ENCODE measurements at regions not wholly inside any gene's neighbourhood (a gene's known extent, or its start where the extent isn't known, plus 50 kb on each side); places are given as distances from the start of the nearest gene placed in this dataset.

DNA sequence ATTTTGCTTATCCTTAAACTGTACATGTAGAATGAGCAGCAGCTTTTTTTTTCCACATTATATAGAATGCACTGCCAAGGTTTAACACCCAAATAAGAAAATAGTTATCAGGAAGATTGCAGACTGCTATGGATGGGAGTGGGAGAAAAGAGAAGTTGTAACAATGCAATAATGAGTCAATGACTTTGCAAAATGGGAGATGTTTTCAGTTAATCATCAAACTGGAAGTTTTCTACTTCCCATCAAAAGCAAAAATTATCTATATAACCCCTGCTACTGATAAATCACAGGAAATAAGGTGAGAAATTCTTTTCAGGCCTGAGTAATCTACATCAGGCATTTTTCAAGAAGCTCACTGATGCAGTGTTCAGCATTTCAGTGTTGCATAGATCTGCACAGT is 309.1 kb downstream of the GXYLT1 start:
- peaks cover 2% of the 10 kb centered on the region for H3K27me3 Mint-ChIP-seq
- no peaks in the 10 kb centered on the region for H3K36me3 Mint-ChIP-seq
- H3K4me3 Mint-ChIP-seq = no peak overlapping the region
- H3K4me1 Mint-ChIP-seq (ENCODE audit: low read depth) = no peaks in the 10 kb centered on the region
- no peak overlapping the region for H3K27ac Mint-ChIP-seq
- H3K9me3 Mint-ChIP-seq (ENCODE audit: low read depth) = no peaks in the 10 kb centered on the region

DNA sequence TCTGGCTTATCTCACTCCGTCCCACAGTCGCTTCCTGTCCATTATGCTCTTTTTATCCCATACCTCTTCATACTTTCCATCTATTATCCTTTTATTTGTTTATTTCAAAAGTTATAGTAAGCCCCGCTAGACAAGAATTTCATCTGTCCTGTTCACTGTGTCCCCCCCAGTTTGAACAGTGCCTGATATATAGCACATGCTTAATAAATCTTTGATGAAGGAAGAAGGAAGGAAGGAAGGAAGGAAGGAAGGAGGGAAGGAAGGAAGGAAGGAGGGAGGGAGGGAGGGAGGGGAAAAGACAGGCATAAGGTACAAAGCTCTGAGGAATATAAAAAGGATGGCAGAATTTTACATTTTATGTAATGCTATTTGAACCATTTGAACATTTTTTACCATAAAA is 324.7 kb downstream of the GXYLT1 start:
- no peak overlapping the region for H3K4me3 Mint-ChIP-seq
- H3K36me3 Mint-ChIP-seq = no peaks in the 10 kb centered on the region

DNA sequence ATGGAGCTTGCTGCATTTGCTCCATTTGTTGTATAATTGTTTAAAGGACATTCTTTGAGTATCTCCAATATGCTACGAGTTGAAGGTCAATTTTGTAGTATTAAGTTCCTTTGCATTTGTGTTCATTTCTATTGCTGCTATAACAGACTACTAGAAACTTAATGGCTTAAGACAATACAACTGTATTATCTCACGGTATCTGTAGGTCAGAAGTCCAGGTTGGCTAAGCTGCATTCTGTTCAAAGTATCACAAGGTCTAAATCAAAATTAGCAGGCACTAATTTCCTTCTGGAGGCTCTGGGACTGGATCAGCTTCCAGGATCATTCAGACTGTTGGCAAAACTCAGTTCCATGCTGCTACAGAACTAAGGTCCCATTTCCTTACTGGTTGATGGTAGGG is 340.6 kb downstream of the GXYLT1 start:
- Mint-ChIP-seq H3K36me3 (no peaks in the 10 kb centered on the region), H3K27ac (no peak overlapping the region), H3K9me3 (ENCODE audit: low read depth) (no peaks in the 10 kb centered on the region), H3K27me3 (peaks cover 3% of the 10 kb centered on the region), H3K4me1 (ENCODE audit: low read depth) (no peaks in the 10 kb centered on the region), H3K4me3 (no peak overlapping the region)

More for the DNA sequence above, 324.7 kb downstream of the GXYLT1 start:
- no peaks in the 10 kb centered on the region for H3K4me1 Mint-ChIP-seq (ENCODE audit: low read depth)
- peaks cover 2% of the 10 kb centered on the region for H3K27me3 Mint-ChIP-seq
- no peak overlapping the region for H3K27ac Mint-ChIP-seq
- no peaks in the 10 kb centered on the region for H3K9me3 Mint-ChIP-seq (ENCODE audit: low read depth)

DNA sequence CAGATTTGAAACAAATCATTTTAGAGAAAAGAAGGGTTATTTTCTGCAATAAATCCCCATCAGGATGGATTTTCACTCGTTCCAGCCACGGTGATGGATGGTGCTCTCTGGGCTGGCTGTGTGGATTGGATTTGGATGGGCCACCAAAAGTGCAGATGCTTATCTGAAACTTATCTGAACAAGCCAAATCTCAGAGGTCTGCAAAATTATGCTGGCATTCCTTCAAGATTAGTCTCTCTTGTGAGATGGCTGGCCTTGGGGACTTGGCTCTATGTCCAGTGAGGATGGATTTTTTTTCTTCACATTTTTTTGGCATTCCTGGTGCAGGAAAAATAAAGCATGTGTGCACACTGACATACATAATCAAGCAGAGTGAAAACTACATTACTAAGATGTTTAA is 341.9 kb downstream of the GXYLT1 start:
- H3K27ac Mint-ChIP-seq = no peak overlapping the region
- H3K9me3 Mint-ChIP-seq (ENCODE audit: low read depth) = no peaks in the 10 kb centered on the region
- peaks cover 3% of the 10 kb centered on the region for H3K27me3 Mint-ChIP-seq
- no peak overlapping the region for H3K4me3 Mint-ChIP-seq
- H3K36me3 Mint-ChIP-seq = no peaks in the 10 kb centered on the region
- no peaks in the 10 kb centered on the region for H3K4me1 Mint-ChIP-seq (ENCODE audit: low read depth)

DNA sequence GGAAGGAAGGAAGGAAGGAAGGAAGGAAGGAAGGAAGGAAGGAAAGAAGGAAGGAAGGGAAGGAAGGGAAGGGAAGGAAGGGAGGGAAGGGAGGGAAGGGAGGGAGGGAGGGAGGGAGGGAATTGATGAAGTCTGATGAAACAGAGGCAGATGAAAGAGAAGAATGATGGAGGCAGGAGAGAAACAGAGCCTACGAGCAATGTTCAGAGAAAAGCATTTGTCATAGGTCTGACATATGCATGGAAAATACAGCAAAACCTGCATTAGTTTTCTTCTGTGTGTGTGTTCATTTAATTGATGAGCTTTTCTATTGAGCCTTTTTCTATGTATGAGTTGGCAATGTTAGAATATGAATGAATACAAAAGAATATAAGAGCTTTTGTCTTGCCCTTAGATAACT is 343.4 kb downstream of the GXYLT1 start:
- Mint-ChIP-seq H3K36me3 (no peaks in the 10 kb centered on the region), H3K27me3 (peaks cover 3% of the 10 kb centered on the region), H3K27ac (no peak overlapping the region), H3K4me3 (no peak overlapping the region), H3K9me3 (ENCODE audit: low read depth) (no peaks in the 10 kb centered on the region), H3K4me1 (ENCODE audit: low read depth) (no peaks in the 10 kb centered on the region)

DNA sequence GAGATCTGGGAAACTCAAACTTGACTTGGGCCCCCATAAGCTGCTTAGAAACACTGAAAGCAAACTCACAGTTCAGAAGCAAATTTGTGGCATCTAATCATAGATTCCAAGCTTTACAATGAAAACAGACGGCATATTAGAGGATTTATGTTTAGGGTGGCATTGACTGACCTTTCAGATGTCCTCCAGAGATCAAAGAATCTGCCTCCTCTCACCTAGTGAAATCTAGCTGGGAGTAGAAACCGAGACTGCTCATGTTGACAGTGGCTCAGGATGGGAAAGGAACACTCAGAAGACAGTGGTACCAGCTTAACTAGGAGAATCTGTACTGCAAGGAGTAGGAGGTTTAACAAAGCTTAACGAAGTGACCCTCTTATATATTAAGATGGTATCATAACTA is 345.0 kb downstream of the GXYLT1 start:
- Mint-ChIP-seq H3K36me3 (no peaks in the 10 kb centered on the region), H3K9me3 (ENCODE audit: low read depth) (no peaks in the 10 kb centered on the region), H3K27me3 (peaks cover 3% of the 10 kb centered on the region), H3K4me1 (ENCODE audit: low read depth) (no peaks in the 10 kb centered on the region), H3K4me3 (no peak overlapping the region), H3K27ac (no peak overlapping the region)

DNA sequence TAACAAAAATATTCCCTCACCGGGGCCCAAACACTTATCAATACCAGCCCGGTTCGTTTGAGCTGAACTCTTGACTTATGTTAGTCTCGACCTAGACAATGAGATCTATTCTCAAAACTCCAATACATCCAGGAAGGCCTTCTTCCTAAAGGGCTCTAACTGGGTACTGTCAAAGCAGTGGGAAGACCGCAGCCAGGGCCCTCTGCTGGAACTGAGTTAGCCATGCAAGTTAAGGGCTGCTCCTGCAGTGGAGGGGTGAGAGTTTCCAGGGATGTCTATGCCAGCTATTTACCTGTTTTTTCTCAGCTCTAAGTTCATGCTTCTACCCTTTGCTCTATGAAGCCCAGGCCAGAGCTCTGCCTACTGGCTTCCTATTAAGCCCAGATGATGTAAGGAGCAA is 348.8 kb downstream of the GXYLT1 start:
- H3K4me3 Mint-ChIP-seq = no peak overlapping the region
- H3K9me3 Mint-ChIP-seq (ENCODE audit: low read depth) = no peaks in the 10 kb centered on the region
- no peaks in the 10 kb centered on the region for H3K4me1 Mint-ChIP-seq (ENCODE audit: low read depth)
- H3K36me3 Mint-ChIP-seq = no peaks in the 10 kb centered on the region
- H3K27ac Mint-ChIP-seq = no peak overlapping the region
- peaks cover 3% of the 10 kb centered on the region for H3K27me3 Mint-ChIP-seq

DNA sequence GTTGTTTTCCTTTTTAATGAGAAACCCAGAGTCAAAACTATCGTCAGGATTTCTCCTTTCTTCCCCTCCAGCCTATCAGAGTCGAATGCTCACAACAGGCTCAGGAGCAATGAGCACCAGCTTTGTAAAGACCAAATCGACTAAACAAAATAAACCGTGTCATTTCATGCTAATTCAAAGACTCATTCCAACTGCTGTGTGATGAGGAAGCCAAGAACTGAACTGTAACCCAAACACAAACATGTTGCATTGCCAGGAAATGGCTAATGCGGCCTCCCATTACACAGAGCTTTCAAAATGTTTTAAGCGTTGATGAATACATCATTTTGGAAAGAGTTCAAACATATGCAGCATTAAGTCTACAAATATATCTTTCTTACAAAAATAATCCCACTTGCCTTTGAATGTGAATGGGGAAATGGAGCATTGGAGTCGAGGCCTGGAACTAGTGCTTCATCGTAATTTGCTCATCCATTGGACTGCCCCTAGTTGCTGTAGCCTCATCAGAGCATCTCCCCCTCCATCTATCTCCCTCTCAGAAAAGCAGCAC is 349.5 kb downstream of the GXYLT1 start:
- Mint-ChIP-seq H3K4me3 (no peak overlapping the region), H3K27me3 (no peaks in the 10 kb centered on the region), H3K9me3 (ENCODE audit: low read depth) (no peaks in the 10 kb centered on the region), H3K36me3 (no peaks in the 10 kb centered on the region), H3K4me1 (ENCODE audit: low read depth) (no peaks in the 10 kb centered on the region), H3K27ac (no peak overlapping the region)

DNA sequence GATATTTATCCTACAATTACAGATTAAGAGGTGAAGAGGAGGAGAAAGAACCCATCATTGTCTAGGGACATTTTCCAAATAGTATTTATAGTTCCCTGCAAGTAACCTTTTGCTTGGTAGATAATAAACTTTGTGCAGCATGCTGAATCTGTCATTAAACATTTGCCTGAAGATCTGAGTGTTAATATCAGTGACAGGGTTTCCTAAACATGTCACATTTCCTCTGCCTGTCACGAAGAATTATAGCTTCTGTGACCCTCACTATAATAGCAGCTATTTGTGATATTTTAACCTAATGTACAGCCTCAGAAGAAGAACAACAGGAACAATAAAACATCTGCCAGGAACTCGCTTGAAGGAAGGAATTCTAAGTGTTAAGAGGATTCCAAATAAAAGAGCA is 350.3 kb downstream of the GXYLT1 start:
- no peaks in the 10 kb centered on the region for H3K36me3 Mint-ChIP-seq
- no peaks in the 10 kb centered on the region for H3K4me1 Mint-ChIP-seq (ENCODE audit: low read depth)
- H3K9me3 Mint-ChIP-seq (ENCODE audit: low read depth) = no peaks in the 10 kb centered on the region
- H3K27me3 Mint-ChIP-seq = peaks cover 2% of the 10 kb centered on the region
- H3K4me3 Mint-ChIP-seq = no peak overlapping the region
- H3K27ac Mint-ChIP-seq = no peak overlapping the region

DNA sequence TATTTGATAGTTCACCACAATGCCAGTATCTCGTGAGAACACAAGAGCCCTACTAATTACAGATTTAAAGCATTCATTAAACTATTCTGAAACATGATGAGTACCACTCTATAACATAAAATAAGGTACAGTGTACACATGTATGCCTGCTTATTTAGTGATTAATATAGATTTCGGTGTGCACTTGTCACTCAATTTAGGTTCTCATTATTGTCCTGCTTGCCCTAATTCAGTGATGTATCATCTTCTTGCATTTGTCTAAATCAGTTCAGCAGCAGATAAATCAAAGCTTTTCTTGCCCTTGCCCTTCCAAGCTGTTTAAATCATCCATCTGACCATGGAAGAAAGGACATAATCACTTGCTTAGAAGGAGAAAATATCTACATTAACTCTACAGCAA is 359.7 kb downstream of the GXYLT1 start:
- Mint-ChIP-seq H3K4me3 (no peak overlapping the region), H3K9me3 (ENCODE audit: low read depth) (no peaks in the 10 kb centered on the region), H3K36me3 (no peaks in the 10 kb centered on the region), H3K27me3 (peaks cover 2% of the 10 kb centered on the region), H3K4me1 (ENCODE audit: low read depth) (no peaks in the 10 kb centered on the region), H3K27ac (no peak overlapping the region)

DNA sequence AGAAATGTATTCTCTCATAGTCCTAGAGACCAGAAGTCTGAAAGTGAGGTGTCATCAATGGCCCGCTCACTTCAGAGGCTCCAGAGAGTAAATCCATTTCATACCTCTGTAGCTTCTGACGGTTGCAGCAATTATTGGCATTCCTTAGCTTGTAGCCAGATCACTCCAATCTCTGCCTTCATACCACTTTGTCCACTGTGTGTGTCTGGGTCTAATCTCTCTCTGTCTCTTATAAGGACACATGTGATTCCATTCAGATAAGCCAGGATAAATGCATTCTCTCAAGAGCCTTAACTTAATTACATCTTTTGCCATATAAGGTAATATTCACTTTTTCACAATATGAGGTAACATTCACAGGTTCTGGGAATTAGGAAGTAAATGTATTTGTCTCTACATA is 365.7 kb downstream of the GXYLT1 start:
- Mint-ChIP-seq H3K4me1 (ENCODE audit: low read depth) (no peaks in the 10 kb centered on the region), H3K27me3 (no peaks in the 10 kb centered on the region), H3K9me3 (ENCODE audit: low read depth) (no peaks in the 10 kb centered on the region), H3K36me3 (no peaks in the 10 kb centered on the region), H3K27ac (no peak overlapping the region), H3K4me3 (no peak overlapping the region)

DNA sequence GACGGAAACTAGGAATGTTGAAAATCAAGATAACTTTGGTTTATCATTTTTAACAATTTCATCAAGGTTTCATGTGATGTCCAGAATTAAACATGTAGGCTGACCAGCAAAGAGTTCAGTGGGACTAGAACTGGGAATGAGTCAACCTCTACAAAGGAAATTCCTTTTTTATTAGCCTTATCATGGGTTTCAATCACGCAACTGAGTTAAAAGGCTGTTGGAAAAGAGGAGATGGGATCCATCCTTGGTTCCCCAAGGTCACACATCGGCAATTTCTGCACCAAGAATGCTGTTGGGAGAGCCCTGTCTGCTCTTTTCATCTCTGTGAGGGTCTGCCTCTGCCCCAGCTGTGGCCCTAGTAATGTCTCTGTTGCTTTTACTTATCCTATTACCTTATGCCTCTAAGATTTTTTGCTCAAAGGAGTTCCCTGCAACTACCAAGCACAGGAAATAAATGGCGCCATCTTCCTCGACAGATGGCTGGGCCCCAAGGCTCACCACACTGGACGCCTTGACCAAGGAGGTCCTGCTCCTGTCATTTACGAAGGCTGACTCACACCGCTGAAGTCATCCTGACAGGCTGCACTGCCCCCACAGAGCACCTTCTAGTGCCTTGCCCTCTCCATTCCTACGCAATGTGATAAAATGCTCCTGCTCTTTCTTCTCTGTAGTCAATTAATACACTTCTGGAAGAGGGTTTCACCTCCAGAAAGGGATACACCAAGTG is 367.4 kb downstream of the GXYLT1 start:
- no peaks in the 10 kb centered on the region for H3K9me3 Mint-ChIP-seq (ENCODE audit: low read depth)
- no peaks in the 10 kb centered on the region for H3K36me3 Mint-ChIP-seq
- no peak overlapping the region for H3K4me3 Mint-ChIP-seq
- no peaks in the 10 kb centered on the region for H3K27me3 Mint-ChIP-seq
- H3K27ac Mint-ChIP-seq = no peak overlapping the region
- no peaks in the 10 kb centered on the region for H3K4me1 Mint-ChIP-seq (ENCODE audit: low read depth)

DNA sequence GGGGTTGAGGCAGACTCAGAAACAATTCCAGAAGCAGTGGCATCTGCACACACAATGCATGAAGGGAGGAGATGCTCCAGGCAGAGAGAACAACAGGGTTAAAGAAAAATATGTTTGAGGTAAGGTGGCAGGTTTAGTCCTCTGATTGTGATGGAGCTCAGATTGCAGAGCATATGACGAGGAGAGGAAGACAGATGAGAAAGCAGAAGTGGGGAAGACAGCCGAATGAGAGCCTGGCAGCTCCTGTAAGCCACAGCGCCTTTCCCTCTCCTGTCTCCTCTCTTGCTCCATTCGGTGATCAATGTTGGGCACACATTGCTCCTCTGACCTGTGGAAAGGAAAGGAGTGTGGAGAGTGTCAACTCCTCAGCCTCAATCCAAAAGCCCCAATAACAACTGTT is 372.2 kb downstream of the GXYLT1 start:
- H3K4me3 Mint-ChIP-seq = no peak overlapping the region
- no peaks in the 10 kb centered on the region for H3K9me3 Mint-ChIP-seq (ENCODE audit: low read depth)
- H3K27ac Mint-ChIP-seq = no peak overlapping the region
- no peaks in the 10 kb centered on the region for H3K27me3 Mint-ChIP-seq
- H3K36me3 Mint-ChIP-seq = no peaks in the 10 kb centered on the region
- no peaks in the 10 kb centered on the region for H3K4me1 Mint-ChIP-seq (ENCODE audit: low read depth)

DNA sequence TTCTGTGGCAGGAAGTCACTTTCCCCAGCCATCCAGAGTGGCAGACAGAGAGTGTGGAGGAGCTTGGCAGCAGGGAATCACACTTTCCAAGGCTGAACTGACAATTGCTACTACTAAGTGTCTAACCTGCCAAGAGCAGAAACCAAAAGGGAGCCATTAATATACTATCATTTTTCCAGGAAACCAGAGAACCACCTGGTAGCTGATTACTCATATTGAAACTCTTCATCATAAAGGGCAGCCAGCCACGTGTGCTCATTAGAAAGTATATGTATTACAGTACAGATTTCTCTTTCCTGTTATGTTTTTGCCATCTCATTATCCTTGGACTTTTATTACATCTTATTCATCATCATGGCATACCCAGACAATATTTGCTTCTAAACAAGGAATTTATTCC is 374.9 kb downstream of the GXYLT1 start:
- Mint-ChIP-seq H3K27me3 (no peaks in the 10 kb centered on the region), H3K27ac (no peak overlapping the region), H3K4me1 (ENCODE audit: low read depth) (no peaks in the 10 kb centered on the region), H3K9me3 (ENCODE audit: low read depth) (no peaks in the 10 kb centered on the region), H3K36me3 (no peaks in the 10 kb centered on the region), H3K4me3 (no peak overlapping the region)

DNA sequence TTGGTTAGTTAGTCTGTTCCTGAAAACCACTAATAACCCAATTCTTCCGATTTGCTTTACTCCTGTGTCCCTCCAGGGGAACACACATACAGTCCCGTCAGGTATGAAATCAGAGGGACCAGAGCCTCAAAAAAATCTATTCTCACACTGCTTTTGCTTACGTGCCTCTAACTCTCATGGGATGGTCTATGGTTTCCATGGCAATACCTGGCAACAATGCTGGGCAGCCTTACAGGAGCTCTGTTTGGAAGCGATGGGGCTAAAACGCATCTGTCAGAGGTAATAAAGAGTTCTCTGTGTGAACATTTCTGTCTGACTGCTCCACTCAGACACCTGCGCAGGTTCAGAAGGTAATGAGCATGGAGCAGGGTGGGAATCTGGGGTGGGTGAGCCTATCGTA is 376.2 kb downstream of the GXYLT1 start:
- H3K4me1 Mint-ChIP-seq (ENCODE audit: low read depth) = no peaks in the 10 kb centered on the region
- H3K27me3 Mint-ChIP-seq = no peaks in the 10 kb centered on the region
- no peak overlapping the region for H3K4me3 Mint-ChIP-seq
- no peaks in the 10 kb centered on the region for H3K36me3 Mint-ChIP-seq
- no peak overlapping the region for H3K27ac Mint-ChIP-seq
- no peaks in the 10 kb centered on the region for H3K9me3 Mint-ChIP-seq (ENCODE audit: low read depth)

DNA sequence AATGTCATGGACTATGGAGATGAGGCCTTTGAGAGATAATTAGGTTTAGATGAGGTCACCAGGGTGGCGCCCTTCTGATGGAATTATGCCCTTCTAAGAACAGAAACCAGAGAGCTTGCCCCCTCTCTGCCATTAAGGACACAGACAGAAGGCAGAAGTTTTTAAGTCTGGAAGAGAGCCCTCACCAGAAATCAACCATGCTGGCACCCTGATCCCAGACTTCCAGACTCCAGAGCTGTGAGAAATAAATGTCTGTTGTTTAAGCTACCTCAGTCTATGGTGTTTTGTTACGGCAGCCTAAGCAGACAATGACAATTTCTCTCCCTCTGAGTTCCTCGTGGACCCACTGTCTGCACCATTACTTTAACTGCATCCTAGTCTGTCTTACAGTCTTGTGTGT is 382.0 kb downstream of the GXYLT1 start:
- Mint-ChIP-seq H3K27ac (no peak overlapping the region), H3K9me3 (ENCODE audit: low read depth) (peaks cover 1% of the 10 kb centered on the region), H3K27me3 (peaks cover 3% of the 10 kb centered on the region), H3K4me3 (no peak overlapping the region), H3K4me1 (ENCODE audit: low read depth) (no peaks in the 10 kb centered on the region), H3K36me3 (no peaks in the 10 kb centered on the region)
